GM18870 (cell line): ENCODE measurements at regions not wholly inside any gene's neighbourhood (a gene's known extent, or its start where the extent isn't known, plus 50 kb on each side); places are given as distances from the start of the nearest gene placed in this dataset.
"Not testable (repeated sequence)": the region's sequence is repeated elsewhere in the genome, so short reads cannot be mapped to it uniquely, and the experiment has no call there.

ENCODE experiments used
- ATAC-seq: cut with Tn5 transposase; IDR thresholded peaks from one replicate; pipeline ENCODE4 v1.9.1; 2021; ENCODE audit warnings: moderate library complexity; ENCODE audit not compliant: unreplicated experiment

DNA sequence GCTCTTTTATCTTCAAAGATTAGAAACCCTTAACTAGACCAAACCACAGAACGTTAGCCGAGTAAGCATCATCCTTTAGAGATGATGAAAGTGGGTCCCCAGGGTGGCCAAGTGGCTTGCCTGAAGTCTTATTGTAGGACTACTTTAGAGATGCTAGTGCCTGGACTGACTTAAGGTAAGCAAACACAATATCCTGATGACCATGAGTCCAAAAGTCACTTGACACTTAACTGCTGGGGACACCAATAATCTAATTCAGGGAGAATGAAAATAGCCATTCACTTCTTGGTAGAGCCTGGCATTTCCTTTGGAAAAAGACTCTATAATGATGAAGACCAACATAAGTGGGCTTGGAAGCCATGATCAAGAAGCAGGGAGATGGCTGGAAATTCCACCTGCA is 225.3 kb upstream of the IRF2BP2 start:
- ATAC-seq: no peak

DNA sequence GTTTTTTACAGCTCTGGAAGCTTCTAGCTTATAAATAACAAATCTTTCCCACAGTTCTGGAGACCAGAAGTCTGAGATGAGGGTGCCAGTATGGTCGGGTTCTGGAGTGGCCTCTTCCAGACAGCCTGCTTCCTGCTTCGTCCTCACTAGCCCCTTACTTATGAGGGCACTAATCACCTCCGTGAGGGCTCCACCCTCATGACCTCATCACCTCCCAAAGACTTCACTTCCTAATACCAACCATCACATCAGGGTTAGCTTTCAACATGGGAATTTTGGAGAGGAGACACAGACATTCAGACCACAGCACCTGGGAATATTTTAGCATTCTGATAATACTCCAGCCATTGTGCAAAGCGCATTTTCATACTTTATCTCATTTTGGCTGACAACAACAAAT is 223.7 kb upstream of the IRF2BP2 start:
- ATAC-seq: no peak

DNA sequence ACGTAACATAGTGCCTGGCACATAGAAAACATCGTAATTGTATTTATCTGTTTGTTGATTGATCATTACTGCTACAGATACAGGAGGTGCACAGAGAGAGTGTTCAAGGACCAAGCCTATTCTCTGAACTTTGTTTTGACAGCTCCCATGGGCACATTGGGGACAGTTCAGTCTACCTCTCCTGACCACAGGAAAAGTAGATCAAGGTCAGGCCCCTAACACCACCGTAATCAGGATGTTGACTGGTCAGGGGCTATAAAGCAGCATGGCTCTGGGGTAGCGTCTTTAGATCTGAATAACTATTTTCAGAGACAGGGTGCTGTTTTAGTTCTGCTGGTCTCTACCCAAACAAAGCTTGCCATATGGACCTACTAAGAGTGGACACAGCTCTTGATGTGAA is 223.1 kb upstream of the IRF2BP2 start:
- no peak for ATAC-seq

DNA sequence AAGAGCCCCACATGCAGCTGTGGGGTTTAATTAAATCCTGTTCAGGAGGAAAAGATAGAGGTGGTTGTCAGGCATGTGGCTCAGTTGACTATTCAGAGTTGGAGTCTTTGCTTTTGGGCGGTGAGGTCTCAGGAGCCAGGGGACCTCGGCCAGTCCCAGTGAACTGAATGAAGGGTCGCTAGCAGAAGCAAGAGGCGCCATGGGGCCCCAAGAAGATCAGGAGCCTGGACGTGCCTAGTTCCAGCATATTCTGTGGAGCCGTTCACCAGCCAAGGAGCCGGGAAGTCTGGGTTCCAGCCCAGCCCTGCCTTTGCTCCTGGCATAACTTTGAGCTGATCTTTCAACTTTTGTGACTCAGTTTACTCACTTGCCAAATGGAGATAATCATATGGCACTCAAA is 217.7 kb upstream of the IRF2BP2 start:
- no peak for ATAC-seq

DNA sequence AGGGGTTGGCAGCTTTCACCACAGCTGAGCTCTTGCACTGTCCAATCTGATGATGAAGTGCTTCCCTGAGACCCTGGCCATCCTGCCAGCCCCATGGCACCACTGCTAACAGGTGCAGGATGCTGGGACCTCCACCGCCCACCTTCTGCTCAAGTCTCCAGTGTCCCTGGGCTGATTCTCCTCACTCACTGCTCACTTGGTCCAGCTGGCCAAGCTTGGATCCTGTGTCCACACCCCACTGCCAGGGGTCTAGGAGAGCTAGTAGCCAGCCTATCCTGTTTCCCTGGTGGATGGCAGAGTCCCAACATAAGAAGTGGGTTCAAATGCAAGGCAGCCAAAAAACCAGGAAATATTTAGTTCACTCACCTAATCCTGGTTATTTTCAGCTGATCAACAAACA is 217.2 kb upstream of the IRF2BP2 start:
- ATAC-seq: no peak

DNA sequence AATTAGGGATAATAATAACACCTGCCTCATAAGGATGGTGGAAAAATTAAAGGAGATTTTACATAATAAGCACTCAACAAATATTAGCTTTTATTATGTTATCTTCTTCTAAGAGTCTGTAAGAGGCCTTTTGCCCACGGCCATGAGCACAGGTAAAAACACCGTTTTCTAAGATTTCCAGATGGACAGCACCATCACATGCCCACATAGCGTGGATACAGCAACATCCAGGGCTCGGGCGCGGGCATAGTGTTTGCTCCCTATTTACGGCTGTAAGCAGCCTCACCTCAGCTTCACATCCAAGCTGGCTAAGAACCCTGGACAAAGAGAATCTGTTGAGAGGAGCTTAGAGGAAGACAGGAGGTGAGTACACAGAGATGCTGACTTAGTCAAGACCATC is 216.4 kb upstream of the IRF2BP2 start:
- ATAC-seq: no peak

DNA sequence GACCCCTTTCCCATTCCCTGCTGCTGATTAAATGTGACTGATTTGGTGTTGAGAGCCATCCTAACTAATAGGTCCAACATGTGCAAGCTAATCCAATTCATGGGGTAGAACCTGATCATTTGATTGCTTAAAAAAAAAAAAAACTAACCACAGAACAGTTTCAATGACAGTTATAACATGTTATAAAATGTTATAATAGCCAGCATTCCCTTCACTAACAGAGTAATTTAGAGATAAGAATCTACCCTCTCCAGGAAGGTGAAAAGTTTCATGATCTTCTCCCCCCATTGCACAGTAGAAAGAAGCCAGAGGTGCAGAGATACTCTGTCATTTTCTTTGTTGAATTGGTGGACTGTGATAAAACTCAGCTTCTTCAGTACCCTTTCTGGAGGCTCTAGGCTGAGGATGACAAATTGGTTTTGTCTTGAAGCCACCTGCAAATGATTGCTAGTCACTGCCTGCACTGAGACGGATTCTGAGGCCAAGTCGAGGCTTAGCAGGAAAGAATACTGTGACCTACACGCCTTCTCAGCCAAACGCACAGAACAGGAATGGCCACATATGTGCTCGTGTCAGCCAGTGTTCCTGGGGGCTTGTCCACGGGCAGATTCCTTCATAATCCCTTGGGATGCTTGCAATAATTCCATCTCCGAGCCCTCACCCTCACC is 215.7 kb upstream of the IRF2BP2 start:
- no peak for ATAC-seq

DNA sequence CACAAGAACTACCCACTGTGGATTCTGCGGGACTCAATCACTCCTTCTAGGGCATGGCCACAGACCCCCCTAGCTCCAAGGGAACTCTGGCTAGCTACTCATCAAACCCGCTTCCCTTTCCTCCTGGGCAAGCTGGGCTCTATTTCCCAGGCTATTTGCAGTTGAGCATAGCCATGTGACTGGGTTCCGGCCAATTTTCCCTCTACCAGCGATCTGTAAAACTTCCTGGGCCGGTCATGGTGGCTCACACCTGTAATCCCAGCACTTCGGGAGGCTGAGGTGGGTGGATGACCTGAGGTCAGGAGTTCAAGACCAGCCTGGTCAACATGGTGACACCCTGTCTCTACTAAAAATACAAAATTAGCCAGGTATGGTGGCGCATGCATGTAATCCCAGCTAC is 214.9 kb upstream of the IRF2BP2 start:
- ATAC-seq: not testable (repeated sequence)

DNA sequence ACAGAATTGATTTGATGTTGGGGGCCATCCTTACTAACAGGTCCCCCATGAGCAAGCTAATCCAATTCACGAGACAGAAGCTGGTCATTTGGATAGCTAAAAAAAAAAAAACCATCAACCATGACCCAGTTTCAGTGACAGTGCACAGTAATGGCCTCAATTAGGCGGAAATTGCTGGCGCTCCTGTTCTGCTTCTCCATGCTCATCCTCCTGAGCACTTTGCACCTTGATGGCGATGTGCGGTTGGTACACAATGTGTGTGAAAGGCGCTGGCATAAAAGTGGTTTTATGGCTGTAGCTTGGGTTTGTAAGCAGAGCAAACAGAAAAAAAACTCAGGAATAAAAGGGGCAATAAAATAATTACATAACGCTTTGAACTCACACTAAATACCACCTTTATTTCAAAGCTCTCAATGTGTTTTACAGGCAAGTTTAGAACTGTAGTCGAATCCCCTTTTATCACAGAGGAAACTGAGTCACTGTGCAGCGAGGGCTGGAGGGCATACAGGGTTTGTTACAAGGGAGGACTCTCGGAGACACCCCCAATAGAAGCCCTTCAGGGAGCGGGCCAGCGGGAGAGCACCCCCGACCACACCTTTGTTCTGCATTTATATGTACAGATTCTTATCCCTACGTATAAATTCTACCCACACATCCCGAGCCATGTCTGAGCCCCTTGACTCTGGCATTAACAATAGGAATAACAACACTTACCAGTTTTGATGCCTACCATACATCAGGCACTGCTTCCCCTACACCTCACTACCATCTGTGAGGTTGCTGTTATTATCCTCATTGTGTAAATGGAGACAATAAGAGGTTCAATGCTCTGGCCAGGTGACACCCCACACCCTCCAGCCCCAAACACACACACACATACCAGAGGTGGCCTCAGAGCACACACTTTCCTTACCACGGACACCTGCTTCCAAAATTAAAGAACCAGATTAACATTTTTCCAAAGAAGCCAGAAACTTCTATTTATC is 213.5 kb upstream of the IRF2BP2 start:
- no peak for ATAC-seq

DNA sequence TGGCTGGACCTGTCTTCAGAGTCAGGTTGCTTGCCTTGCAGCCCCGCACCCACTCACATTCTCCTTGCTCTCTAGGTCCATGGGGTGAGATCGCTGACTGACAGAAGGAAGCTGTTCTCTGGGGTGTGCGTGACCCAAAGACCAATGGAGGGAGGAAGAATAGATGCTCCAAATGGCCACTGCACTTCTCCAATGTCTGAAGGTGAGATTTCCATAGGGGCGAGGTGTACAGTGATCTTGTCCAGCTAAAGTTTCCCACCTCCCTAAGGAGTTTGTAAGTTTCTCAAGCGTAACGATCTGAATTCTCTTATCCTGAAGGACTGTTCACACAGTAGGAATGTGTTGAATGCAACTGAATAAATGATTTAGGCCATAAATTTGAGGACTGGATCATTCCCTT is 211.9 kb upstream of the IRF2BP2 start:
- no peak for ATAC-seq

DNA sequence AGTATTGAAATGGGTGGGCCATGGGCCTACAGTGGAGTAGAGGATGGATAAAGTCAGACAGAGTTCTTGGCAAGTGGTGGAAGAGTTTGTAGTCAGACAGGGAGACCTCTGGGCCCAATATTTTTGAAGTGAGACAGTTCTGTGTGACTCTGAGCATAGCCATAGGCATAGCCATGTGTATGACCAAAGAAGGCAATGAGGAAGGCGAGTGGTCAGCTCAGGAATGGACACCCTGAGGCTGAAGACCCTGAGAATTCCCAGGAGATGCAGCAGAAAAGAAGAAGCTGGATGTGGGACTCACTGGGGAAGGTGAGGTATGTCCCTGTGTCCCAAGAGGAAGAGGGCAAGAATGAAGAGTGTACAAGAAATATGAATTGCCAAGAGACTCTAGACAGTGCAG is 210.6 kb upstream of the IRF2BP2 start:
- ATAC-seq: no peak

DNA sequence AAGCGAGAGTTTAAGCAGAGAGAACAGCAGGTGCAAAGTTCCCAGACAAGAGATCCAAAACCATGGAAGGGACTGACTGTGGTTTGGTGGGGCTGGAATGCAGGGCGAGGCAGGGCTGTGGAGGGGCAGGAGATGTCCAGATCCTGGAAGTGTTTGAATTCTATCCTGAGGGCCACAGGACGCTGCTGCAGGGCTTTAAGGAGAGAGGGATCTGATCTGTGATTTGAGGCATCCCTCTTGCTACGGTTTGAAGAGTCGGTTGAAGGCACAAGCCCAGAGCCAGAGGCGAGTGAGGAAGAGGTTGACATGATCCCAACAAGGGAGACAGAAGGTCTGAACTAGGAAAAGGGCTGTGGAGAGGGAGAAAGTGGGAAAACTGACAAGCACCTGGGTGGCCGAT is 209.9 kb upstream of the IRF2BP2 start:
- not testable (repeated sequence) for ATAC-seq

DNA sequence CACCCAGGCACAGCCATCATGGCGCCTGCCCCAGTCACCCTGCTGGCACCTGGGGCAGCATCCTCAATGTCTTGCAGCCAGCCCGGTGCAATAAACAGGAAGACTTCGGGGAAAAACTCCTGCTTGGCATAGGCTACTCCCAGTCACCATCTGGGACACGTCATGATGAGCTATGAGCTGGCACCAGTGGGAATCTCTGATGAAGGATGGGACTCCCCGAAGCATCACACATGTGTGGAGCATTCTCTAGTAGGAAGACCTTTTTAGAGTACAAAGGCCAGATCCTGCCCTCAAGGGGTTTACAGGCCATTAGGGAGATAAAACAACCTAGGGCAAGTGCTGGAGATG is 208.0 kb upstream of the IRF2BP2 start:
- ATAC-seq: not testable (repeated sequence)

DNA sequence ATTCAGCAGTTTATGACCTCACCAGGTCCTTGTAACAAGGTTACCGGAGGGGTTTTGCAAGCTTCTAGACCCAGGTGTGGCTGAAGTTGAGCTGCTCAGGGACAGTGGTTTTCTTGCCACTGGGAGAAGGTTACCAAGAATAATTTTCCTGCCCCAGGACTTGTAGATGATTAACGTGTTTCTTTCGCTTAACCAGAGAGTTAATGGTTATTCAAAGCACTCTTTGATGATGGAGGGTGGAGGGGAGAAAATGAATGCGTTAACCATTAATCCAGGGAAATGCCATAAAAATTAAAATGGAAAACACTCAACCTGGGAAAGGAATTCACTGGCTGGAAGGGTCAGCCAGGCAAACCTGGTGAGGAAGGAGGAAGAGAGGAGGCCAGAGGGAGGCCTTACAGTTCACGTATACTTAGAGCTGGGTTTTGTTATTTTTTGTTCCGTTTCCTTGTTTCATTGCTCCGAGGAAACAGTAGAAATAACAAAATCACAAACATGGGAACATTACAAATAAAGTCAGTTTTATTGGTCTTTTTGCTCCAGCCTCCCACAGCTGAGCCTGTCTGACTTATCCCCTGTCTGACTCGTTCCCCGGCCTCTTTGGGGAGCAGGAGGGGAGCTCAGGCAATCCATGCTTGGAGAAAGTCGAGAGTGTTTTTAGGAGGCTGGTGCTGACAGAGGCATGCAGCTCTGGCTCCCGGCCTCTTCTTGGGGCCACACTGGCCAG is 207.5 kb upstream of the IRF2BP2 start:
- not testable (repeated sequence) for ATAC-seq

DNA sequence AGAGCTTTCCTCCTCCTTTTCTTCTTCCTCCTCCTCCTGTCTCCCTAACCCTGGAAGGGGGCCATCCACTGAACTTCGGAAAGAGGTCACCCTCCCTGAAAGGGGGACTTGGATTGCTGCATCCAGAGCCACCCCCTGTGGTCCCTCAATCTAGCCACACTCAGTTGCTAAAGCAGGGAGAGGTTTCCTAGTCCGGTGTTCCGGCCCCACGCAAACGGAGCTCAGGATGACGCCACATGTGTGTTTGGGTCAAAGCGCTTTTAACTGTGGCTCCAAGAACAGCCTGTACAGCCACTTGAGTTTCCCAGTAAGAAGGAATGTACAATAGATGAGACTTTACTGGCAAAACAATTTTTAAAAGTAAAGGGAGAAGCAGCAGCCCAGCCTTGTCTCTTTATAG is 206.9 kb upstream of the IRF2BP2 start:
- not testable (repeated sequence) for ATAC-seq

DNA sequence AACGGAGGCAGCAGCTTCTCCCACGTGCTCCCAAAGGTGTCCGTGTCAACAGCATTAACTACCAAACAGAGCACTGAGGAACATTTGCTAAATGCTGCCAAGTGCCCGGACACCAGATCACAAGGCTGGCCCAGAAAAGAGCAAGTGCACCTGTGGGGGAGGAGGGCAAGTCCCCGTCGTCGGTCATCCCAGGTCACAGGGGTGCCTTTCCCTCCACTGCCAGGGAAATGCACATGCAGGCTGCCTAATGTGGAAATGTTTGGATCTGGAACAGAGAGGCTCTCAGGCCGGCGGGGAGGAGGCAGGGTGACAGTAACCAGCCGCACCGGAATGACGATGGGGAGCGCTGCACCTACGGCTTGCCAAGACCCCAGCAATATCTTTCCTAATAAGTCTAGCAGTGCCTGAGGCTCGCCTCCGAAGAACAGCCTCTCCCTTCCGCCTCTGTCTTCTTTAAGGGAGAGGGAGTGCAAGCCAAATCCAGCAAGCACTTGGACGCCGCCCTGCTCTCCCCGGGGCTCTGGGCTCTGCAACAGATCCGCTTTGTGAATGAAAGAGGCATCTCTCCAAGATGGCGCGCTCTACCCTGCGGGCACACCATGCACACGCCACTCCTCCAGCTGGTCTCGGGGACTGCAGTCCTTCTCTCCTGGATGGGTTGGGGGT is 206.3 kb upstream of the IRF2BP2 start:
- ATAC-seq: not testable (repeated sequence)

DNA sequence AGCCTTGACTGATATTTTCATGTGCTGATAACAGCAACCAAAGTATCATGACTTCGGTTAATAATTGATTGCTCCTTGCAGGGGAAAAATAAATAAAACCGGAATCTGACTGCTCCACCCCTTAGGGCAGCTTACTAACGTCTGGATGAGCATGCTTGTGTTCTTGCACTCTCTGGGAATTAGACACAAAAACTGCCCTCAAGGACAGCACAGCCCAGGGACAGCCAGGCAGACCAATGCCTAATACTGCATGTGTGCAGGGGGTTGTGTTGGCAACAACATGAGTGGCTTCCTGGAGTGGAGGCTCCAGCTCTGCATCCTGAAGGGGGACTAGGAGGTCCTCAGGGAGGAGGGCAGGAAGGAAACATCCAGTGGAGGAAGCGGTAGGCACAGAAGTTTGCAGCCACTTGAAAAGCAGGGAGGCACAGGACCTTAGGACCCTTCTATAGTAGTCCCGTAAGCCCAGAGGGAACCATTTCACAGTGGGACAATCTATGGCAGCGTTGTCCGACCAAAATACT is 205.4 kb upstream of the IRF2BP2 start:
- ATAC-seq: not testable (repeated sequence)

DNA sequence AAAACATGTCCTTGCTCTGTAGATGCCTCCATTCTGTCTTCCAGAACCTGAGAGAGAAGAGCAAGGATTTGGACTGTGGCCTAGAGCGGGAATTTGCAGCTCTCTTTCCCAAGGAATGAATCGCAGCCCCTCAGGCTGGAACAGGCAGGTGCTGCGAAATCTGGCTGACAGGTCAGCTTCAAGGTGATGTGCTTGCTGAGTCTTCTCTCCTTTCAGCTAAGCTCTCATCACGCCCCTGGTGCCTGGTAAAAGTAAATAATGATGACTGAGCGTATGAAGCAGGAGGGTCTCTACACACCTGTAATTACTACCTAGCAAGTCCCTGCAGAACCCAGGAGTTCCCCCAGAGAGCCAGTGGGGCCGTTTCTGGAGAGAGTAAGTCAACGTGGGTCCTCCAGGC is 204.3 kb upstream of the IRF2BP2 start:
- not testable (repeated sequence) for ATAC-seq

DNA sequence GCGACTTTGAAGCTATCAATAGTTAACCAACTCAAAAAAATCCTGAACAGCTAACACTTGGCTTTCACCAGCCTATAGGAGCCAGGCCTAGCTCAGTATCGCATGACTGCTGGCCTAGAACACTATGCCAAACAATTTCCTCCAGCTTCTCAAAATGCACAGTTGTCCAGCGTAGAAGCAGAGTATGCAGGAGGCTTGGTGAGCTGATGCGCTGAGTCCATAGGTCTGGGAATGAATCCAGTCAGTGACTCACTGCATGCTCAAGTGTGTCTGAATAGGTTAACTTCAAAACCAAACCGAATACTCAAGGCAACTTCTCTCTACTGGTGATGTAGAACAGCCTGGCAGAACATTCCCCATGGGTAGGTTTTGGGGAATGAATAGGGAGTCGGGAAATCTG is 201.8 kb upstream of the IRF2BP2 start:
- ATAC-seq: not testable (repeated sequence)

DNA sequence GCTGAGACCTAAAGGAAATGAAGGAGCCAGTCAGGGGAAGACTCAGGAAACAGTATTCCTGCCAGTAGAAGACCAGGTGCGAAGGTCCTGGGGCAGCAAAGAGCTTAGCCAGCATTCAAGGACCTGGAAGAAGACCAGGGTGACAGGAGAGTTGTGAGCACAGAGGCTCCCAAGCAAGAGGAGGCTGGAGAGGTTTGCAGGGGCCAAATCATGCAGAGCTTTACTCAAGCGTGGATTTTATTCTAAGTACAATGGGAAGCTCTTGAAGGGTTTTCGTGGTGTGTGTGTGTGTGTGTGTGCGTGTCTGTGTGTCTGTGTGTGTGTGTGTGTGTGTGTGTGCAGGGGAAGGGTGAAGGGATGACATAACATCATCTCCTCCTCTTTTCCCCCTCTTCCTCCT is 200.7 kb upstream of the IRF2BP2 start:
- ATAC-seq: not testable (repeated sequence)

DNA sequence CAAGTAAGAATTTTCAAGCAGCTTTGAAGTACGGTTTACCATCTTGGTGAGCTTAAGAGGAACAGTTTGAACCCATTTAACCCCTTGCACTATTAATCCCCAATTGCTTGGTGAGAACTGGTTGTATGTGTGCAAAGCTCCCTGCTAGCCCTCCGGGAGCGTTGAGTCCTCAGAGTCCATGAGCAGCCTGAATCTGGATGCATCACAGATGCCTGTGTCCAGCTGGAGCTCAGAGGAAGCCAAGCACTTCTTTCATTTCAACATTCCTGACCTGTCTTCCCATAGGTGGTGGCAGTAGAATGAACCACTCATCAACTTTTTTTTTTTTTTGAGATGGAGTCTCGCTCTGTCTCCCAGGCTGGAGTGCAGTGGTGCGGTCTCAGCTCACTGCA is 199.9 kb upstream of the IRF2BP2 start:
- ATAC-seq: not testable (repeated sequence)
